ENCODE measurements at regions not wholly inside any gene's neighbourhood (a gene's known extent, or its start where the extent isn't known, plus 50 kb on each side); places are given as distances from the start of the nearest gene placed in this dataset.

GRCh38 chr3:110139048-110139447 is 801.7 kb upstream of the DPPA4 start:
- DNase-seq: no peak

- no peak for DNase-seq
Observed at GRCh38 chr3:110139821-110140220, 802.5 kb upstream of the DPPA4 start.

- no peak for DNase-seq
Observed at GRCh38 chr3:110149763-110150162, 812.4 kb upstream of the DPPA4 start.

GRCh38 chr3:110157221-110157620 is 819.9 kb upstream of the DPPA4 start:
- DNase-seq: no peak

GRCh38 chr3:110164632-110165369 is 827.5 kb upstream of the DPPA4 start:
- DNase-seq: no peak

- DNase-seq: no peak
Observed at GRCh38 chr3:110165370-110165743, 828.0 kb upstream of the DPPA4 start.

- no peak for DNase-seq
Observed at GRCh38 chr3:110165753-110166152, 828.4 kb upstream of the DPPA4 start.

- DNase-seq: no peak
Observed at GRCh38 chr3:110166791-110167190, 829.4 kb upstream of the DPPA4 start.

GRCh38 chr3:110174908-110175307 is 837.6 kb upstream of the DPPA4 start:
- DNase-seq: no peak

- DNase-seq: no peak
Observed at GRCh38 chr3:110178965-110179364, 841.6 kb upstream of the DPPA4 start.

- DNase-seq: no peak
Observed at GRCh38 chr3:110180733-110181132, 843.4 kb upstream of the DPPA4 start.

- DNase-seq: no peak
Observed at GRCh38 chr3:110181226-110181625, 843.9 kb upstream of the DPPA4 start.

- DNase-seq: no peak
Observed at GRCh38 chr3:110184536-110184935, 847.2 kb upstream of the DPPA4 start.

- DNase-seq: no peak
Observed at GRCh38 chr3:110193074-110193473, 855.7 kb upstream of the DPPA4 start.

- no peak for DNase-seq
Observed at GRCh38 chr3:110198717-110199587, 861.6 kb upstream of the DPPA4 start.

GRCh38 chr3:110199588-110199943 is 862.2 kb upstream of the DPPA4 start:
- no peak for DNase-seq

- no peak for DNase-seq
Observed at GRCh38 chr3:110210086-110210660, 861.4 kb upstream of the NECTIN3 start.

- no peak for DNase-seq
Observed at GRCh38 chr3:110226645-110227044, 845.0 kb upstream of the NECTIN3 start.

- no peak for DNase-seq
Observed at GRCh38 chr3:110227991-110228390, 843.6 kb upstream of the NECTIN3 start.

GRCh38 chr3:110234831-110235230 is 836.8 kb upstream of the NECTIN3 start:
- DNase-seq: no peak

GRCh38 chr3:110236976-110237610 is 834.5 kb upstream of the NECTIN3 start:
- DNase-seq: no peak

- DNase-seq: no peak
Observed at GRCh38 chr3:110243081-110243480, 828.5 kb upstream of the NECTIN3 start.

GRCh38 chr3:110246796-110247376 is 824.7 kb upstream of the NECTIN3 start:
- no peak for DNase-seq
